Calu3 (cell line): ENCODE measurements at regions not wholly inside any gene's neighbourhood (a gene's known extent, or its start where the extent isn't known, plus 50 kb on each side); places are given as distances from the start of the nearest gene placed in this dataset.

Experiments used
- BruUV-seq: library from RNA; stranded (reverse); fragments of 400-500 nt; replicated peaks from 2 replicates; lab custom pipeline; 2021; lab: Mats Ljungman, UMichigan
- CTCF ChIA-PET: fragments of 300-600 bp; sonication (Branson Sonifier 250); formaldehyde crosslinking; loops from one replicate; lab custom pipeline; 2022; ENCODE audit warnings: antibody characterized with exemption; lab: Charles Lee
- DNase-seq: peaks from one replicate; pipeline ENCODE4 v3.0.0; 2022
- H3K27ac Mint-ChIP-seq: one replicate; pipeline ENCODE4 v1.8.0; 2022; ENCODE audit warnings: mixed read lengths; ENCODE audit not compliant: unreplicated experiment
- H3K27me3 Mint-ChIP-seq: one replicate; pipeline ENCODE4 v1.8.0; 2022; ENCODE audit warnings: mixed read lengths; ENCODE audit not compliant: unreplicated experiment
- H3K36me3 Mint-ChIP-seq: one replicate; pipeline ENCODE4 v1.8.0; 2022; ENCODE audit warnings: mild to moderate bottlenecking, moderate library complexity, mixed read lengths; ENCODE audit not compliant: insufficient read depth, unreplicated experiment
- H3K4me1 Mint-ChIP-seq: one replicate; pipeline ENCODE4 v1.8.0; 2022; ENCODE audit warnings: mild to moderate bottlenecking, low read depth, mixed read lengths; ENCODE audit not compliant: unreplicated experiment
- H3K4me3 Mint-ChIP-seq: one replicate; pipeline ENCODE4 v1.8.0; 2022; ENCODE audit warnings: mild to moderate bottlenecking, low read depth, moderate library complexity, mixed read lengths; ENCODE audit not compliant: unreplicated experiment
- H3K9me3 Mint-ChIP-seq: one replicate; pipeline ENCODE4 v1.8.0; 2022; ENCODE audit warnings: low read depth, mixed read lengths; ENCODE audit not compliant: unreplicated experiment
- CTCF ChIP-seq: fragments of 200-600 bp; IDR thresholded peaks from one replicate; pipeline ENCODE4 v1.8.0; 2022; ENCODE audit warnings: antibody characterized with exemption; ENCODE audit not compliant: unreplicated experiment
- intact Hi-C: fragments of 100-400 bp; cut with micrococcal nuclease; formaldehyde crosslinking; loops from one replicate; pipeline ENCODE4 v1.10.0; 2022; ENCODE audit not compliant: unreplicated experiment

- H3K27ac Mint-ChIP-seq, result no peak overlapping the region
- TF ChIP-seq CTCF, result no peak
- H3K4me1 Mint-ChIP-seq, result peaks cover 11% of the 10 kb centered on the region
- DNase-seq, result no peak
- BruUV-seq, result no TSS peak
- H3K9me3 Mint-ChIP-seq, result no peaks in the 10 kb centered on the region
- H3K36me3 Mint-ChIP-seq, result no peaks in the 10 kb centered on the region
- CTCF ChIA-PET, result no interaction called here
- intact Hi-C loops, result no loop called here
- no peaks in the 10 kb centered on the region for H3K27me3 Mint-ChIP-seq
- H3K4me3 Mint-ChIP-seq, result no peak overlapping the region
Observed at GRCh38 chr6:113767985-113768384, 89.2 kb upstream of the MARCKS start.

- TF ChIP-seq CTCF, result no peak
- CTCF ChIA-PET, result no interaction called here
- Mint-ChIP-seq H3K27ac (no peak overlapping the region), H3K4me1 (no peaks in the 10 kb centered on the region), H3K4me3 (no peak overlapping the region), H3K27me3 (no peaks in the 10 kb centered on the region), H3K9me3 (no peaks in the 10 kb centered on the region), H3K36me3 (no peaks in the 10 kb centered on the region)
- no TSS peak for BruUV-seq
- DNase-seq, result no peak
- intact Hi-C loops, result no loop called here
Observed at GRCh38 chr6:113772961-113773360, 84.2 kb upstream of the MARCKS start.

GRCh38 chr6:113774127-113774825 is 82.9 kb upstream of the MARCKS start:
- BruUV-seq, result no TSS peak
- no peak for DNase-seq
- Mint-ChIP-seq H3K4me3 (no peak overlapping the region), H3K27ac (no peak overlapping the region), H3K27me3 (no peaks in the 10 kb centered on the region), H3K9me3 (no peaks in the 10 kb centered on the region), H3K36me3 (no peaks in the 10 kb centered on the region), H3K4me1 (no peaks in the 10 kb centered on the region)
- CTCF ChIA-PET, result interaction anchor here (0.6 to 1.3 kb wide), 2 partner anchors 12 to 55 kb away, joined by 3 to 4 read pairs; no protein-coding TSS in a partner anchor
- no peak for TF ChIP-seq CTCF
- intact Hi-C loops, result no loop called here

DNA sequence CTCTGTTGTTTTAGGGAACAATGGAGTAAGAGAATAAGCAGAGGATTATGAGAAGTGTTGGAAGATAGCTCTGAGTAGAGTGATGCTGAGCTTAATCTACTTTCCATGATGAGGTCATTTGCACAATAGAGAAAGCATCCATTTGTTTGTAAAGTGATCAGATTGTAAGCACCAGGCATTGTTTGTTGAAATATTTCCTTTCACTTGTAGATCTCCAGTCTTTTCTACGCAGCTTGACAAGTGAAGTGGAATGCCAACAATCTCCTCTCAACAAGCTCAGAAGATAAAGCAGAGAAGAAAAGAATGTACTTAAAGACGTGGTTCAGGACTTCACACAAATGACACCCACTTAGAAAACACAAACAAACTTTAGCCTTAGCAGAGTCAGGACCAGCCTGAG is 80.1 kb upstream of the MARCKS start:
- H3K4me3 Mint-ChIP-seq, result no peak overlapping the region
- no peak for TF ChIP-seq CTCF
- CTCF ChIA-PET, result no interaction called here

More for the DNA sequence above, 80.1 kb upstream of the MARCKS start:
- Mint-ChIP-seq H3K4me1 (no peaks in the 10 kb centered on the region), H3K36me3 (no peaks in the 10 kb centered on the region), H3K27me3 (no peaks in the 10 kb centered on the region), H3K9me3 (no peaks in the 10 kb centered on the region), H3K27ac (no peak overlapping the region)
- DNase-seq, result no peak
- intact Hi-C loops, result no loop called here
- no TSS peak for BruUV-seq
